T-cell (primary cell): ENCODE measurements at regions not wholly inside any gene's neighbourhood (a gene's known extent, or its start where the extent isn't known, plus 50 kb on each side); places are given as distances from the start of the nearest gene placed in this dataset.

ENCODE experiments used
- ATAC-seq, 4 experiments: fragments of 200-7000 bp in 3 of 4; fragments of 150-1000 bp in 1 of 4; cut with Tn5 transposase; replicated peaks in 1 of 4; 1 replicate in 3 of 4; 2 replicates in 1 of 4; pipeline ENCODE4 v1.10.0; 2021; ENCODE audit warnings: moderate library complexity in 3 of 4, mild to moderate bottlenecking in 2 of 4, moderate number of reproducible peaks in 1 of 4
- CTCF ChIA-PET, 2 donors: fragments of 300-600 bp; sonication (Branson Sonifier 250); formaldehyde crosslinking; loops; one replicate each; lab custom pipeline; 2022; ENCODE audit warnings: antibody characterized with exemption in 2 of 2; lab: Charles Lee
- POLR2A ChIA-PET, 2 donors: fragments of 300-600 bp; sonication (Branson Sonifier 250); formaldehyde crosslinking; loops; one replicate each; lab custom pipeline; 2022; ENCODE audit warnings: antibody characterized with exemption in 2 of 2; lab: Charles Lee
- DNase-seq, 35 experiments: peaks; one replicate each; pipeline versions ENCODE4 v3.0.0 to v3.0.0-alpha.2; 2013 to 2023
- H3K27ac ChIP-seq: one replicate; pipeline ENCODE4 v1.5.1; 2013; ENCODE audit warnings: low read length
- H3K27me3 ChIP-seq, 2 experiments: replicated peaks in 1 of 2; 1 replicate in 1 of 2; 2 replicates in 1 of 2; pipeline versions ENCODE4 v1.6.1 to v1.7.0; 2013; ENCODE audit warnings: low read length in 1 of 2, mixed read lengths in 1 of 2; ENCODE audit not compliant: control insufficient read depth in 2 of 2, insufficient read depth in 2 of 2; ENCODE audit errors: extremely low read depth in 1 of 2
- H3K36me3 ChIP-seq, 2 donors: 1 replicate in 1 of 2; 2 replicates in 1 of 2; pipeline versions ENCODE4 v1.6.1 to v1.7.0; 2013; ENCODE audit warnings: low read length in 1 of 2; ENCODE audit not compliant: control insufficient read depth in 2 of 2, insufficient read depth in 1 of 2; ENCODE audit errors: extremely low read depth in 1 of 2
- H3K4me1 ChIP-seq, 2 experiments: 1 replicate in 1 of 2; 2 replicates in 1 of 2; pipeline versions ENCODE4 v1.6.1 to v1.7.0; 2013; ENCODE audit warnings: low read length in 2 of 2, mixed read lengths in 1 of 2; ENCODE audit not compliant: insufficient read depth in 2 of 2, control insufficient read depth in 1 of 2; ENCODE audit errors: extremely low read depth in 1 of 2
- H3K4me3 ChIP-seq, 2 donors: 1 replicate in 1 of 2; 2 replicates in 1 of 2; pipeline versions ENCODE4 v1.5.1 to v1.7.0; 2013; ENCODE audit warnings: mild to moderate bottlenecking in 2 of 2, low read length in 1 of 2, moderate library complexity in 1 of 2; ENCODE audit not compliant: control insufficient read depth in 1 of 2; ENCODE audit errors: extremely low read depth in 1 of 2
- H3K9me3 ChIP-seq: 2 replicates; pipeline ENCODE4 v1.7.0; 2013
- H3K27ac Mint-ChIP-seq, 2 donors: one replicate each; pipeline ENCODE4 v1.8.0; 2020 to 2021; ENCODE audit warnings: mild to moderate bottlenecking in 2 of 2, mixed read lengths in 2 of 2
- H3K27me3 Mint-ChIP-seq, 2 donors: one replicate each; pipeline ENCODE4 v1.8.0; 2021 to 2022; ENCODE audit warnings: mixed read lengths in 2 of 2
- H3K36me3 Mint-ChIP-seq: one replicate; pipeline ENCODE4 v1.8.0; 2021; ENCODE audit warnings: mixed read lengths
- H3K4me1 Mint-ChIP-seq, 3 donors: one replicate each; pipeline ENCODE4 v1.8.0; 2020 to 2022; ENCODE audit warnings: mixed read lengths in 3 of 3, mild to moderate bottlenecking in 1 of 3
- H3K4me3 Mint-ChIP-seq, 3 donors: one replicate each; pipeline ENCODE4 v1.8.0; 2020 to 2022; ENCODE audit warnings: mild to moderate bottlenecking in 3 of 3, mixed read lengths in 3 of 3, moderate library complexity in 3 of 3
- H3K9me3 Mint-ChIP-seq, 3 donors: one replicate each; pipeline ENCODE4 v1.8.0; 2020 to 2022; ENCODE audit warnings: mixed read lengths in 3 of 3
- WGBS: methylation state at CpG from one replicate; pipeline ENCODE4 v1.1.5; 2013; ENCODE audit warnings: missing lambda C conversion rate; ENCODE audit not compliant: insufficient coverage; 5-methylcytosine and 5-hydroxymethylcytosine counted together

DNA sequence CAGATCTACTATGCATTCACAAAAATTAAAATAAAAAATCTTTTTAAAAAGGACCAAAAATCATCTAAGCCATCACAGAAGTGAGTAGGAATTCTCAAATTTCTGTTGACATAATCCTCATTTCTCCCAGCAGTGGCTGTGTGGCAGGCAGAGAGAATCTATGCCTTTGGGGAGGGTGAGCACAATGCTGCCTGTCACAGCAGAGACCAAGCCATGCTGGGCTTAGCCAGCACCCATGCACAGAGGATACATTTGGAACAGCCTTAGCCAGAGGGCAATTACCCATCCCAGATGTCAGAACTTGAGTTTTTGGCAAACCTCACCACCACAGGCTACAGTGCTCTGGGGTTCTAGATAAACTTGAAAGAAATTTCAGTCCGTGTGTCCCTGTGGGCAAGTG lies 1274.8 kb upstream of the ADGRL3 start:
- Histone ChIP-seq H3K4me1 (no peaks in the 10 kb centered on the region), H3K36me3 (no peaks in the 10 kb centered on the region), H3K4me3 (no peak overlapping the region), H3K27me3 (no peaks in the 10 kb centered on the region), H3K27ac (no peak overlapping the region), H3K9me3 (peaks cover 2% of the 10 kb centered on the region)
- no peaks in the 10 kb centered on the region for H3K4me1 Mint-ChIP-seq
- DNase-seq (no peak), ATAC-seq (no peak)
- H3K27ac Mint-ChIP-seq = no peak overlapping the region
- POLR2A ChIA-PET = no interaction called here
- WGBS = 83% methylated on average over 1 of the region's 1 CpG
- CTCF ChIA-PET = no interaction called here
- no peak overlapping the region for H3K4me3 Mint-ChIP-seq
- H3K36me3 Mint-ChIP-seq = no peaks in the 10 kb centered on the region
- H3K9me3 Mint-ChIP-seq = peaks cover 18 to 25% (median 21%) of the 10 kb centered on the region in 3 donors
- H3K27me3 Mint-ChIP-seq = no peaks in the 10 kb centered on the region

DNA sequence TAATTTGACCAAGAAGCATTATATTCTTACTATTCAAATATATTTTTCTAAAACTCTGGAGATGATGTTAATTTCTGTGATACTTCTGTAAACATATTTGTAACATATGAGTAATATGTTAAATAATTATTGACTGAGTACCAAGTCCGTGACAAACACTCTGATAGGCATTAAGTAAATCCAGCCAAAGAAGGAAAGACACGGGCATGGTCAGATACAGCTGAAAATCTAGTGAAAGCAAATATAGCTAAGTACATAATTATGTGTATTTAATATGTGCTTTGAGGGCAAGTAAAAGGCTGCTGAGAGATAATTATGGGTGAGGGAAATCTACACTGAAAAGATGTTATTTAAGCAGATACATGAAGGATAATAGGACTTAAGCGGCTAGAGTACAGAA lies 1263.6 kb upstream of the ADGRL3 start:
- Mint-ChIP-seq H3K9me3 (peaks cover 4 to 27% (median 8%) of the 10 kb centered on the region in 3 donors), H3K4me3 (no peak overlapping the region), H3K36me3 (no peaks in the 10 kb centered on the region), H3K27ac (no peak overlapping the region), H3K4me1 (no peaks in the 10 kb centered on the region), H3K27me3 (no peaks in the 10 kb centered on the region)
- ATAC-seq (no peak), DNase-seq (no peak)
- no peaks in the 10 kb centered on the region for H3K9me3 ChIP-seq
- H3K27ac ChIP-seq = no peak overlapping the region
- H3K4me1 ChIP-seq = no peaks in the 10 kb centered on the region
- H3K36me3 ChIP-seq = no peaks in the 10 kb centered on the region
- H3K4me3 ChIP-seq = no peak overlapping the region
- no peaks in the 10 kb centered on the region for H3K27me3 ChIP-seq
- no CpG with 5 or more reads among the region's 3 CpGs for WGBS
- POLR2A ChIA-PET = no interaction called here
- CTCF ChIA-PET = no interaction called here

DNA sequence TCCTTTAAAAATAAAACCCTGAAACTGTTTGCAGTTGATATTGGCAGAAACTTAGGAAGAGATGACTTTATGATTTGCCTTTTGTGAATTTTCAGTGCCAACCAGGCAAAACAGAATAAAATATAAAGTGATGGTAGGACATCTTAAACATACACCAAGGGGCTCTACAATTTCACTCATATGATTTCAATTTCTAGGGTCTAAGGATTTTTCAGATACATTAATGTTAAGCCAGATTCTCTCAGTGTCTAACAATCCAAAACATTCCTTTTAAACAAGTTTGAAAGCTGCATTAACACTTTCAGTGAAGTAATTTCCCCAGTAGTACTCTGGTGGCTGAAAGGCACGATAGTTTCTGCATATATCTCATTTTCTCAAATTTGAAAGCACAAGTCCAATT lies 1262.0 kb upstream of the ADGRL3 start:
- peaks cover 4 to 25% (median 11%) of the 10 kb centered on the region in 3 donors for H3K9me3 Mint-ChIP-seq
- H3K27me3 Mint-ChIP-seq = no peaks in the 10 kb centered on the region
- H3K4me3 Mint-ChIP-seq = no peak overlapping the region
- Histone ChIP-seq H3K36me3 (no peaks in the 10 kb centered on the region), H3K4me1 (no peaks in the 10 kb centered on the region), H3K27me3 (no peaks in the 10 kb centered on the region), H3K4me3 (no peak overlapping the region), H3K9me3 (no peaks in the 10 kb centered on the region), H3K27ac (no peak overlapping the region)
- ChIA-PET POLR2A (no interaction called here), CTCF (no interaction called here)
- DNase-seq = no peak
- no peak for ATAC-seq
- H3K36me3 Mint-ChIP-seq = no peaks in the 10 kb centered on the region
- no peak overlapping the region for H3K27ac Mint-ChIP-seq
- no CpG with 5 or more reads among the region's 1 CpG for whole genome bisulfite sequencing
- H3K4me1 Mint-ChIP-seq = no peaks in the 10 kb centered on the region

DNA sequence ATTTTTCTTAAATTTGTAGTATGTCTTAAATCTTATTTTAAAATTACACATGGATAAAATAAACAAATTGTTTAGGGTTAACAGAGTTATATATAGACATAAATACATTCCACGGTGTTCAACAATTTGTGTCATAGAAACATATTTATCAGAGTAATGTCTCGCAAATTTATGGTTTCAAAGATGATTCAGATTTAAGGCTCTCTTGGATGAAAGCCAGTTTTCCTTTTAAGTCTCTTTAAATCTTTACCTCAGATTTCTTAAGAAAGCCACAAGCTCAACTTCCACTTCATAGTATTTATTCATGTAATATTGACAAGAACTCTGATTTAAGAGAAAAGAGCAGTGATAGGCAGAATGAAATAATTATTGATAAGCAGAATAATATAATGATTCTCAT lies 1254.8 kb upstream of the ADGRL3 start:
- POLR2A ChIA-PET = no interaction called here
- H3K27ac Mint-ChIP-seq = no peak overlapping the region
- H3K36me3 ChIP-seq = no peaks in the 10 kb centered on the region
- peaks cover 19 to 40% (median 31%) of the 10 kb centered on the region in 3 donors for H3K9me3 Mint-ChIP-seq
- ATAC-seq = no peak
- H3K9me3 ChIP-seq = no peaks in the 10 kb centered on the region
- H3K4me3 ChIP-seq = no peak overlapping the region
- no peak for DNase-seq
- H3K4me3 Mint-ChIP-seq = no peak overlapping the region
- H3K27me3 ChIP-seq = no peaks in the 10 kb centered on the region
- H3K27me3 Mint-ChIP-seq = no peaks in the 10 kb centered on the region
- CTCF ChIA-PET = no interaction called here
- no CpG with 5 or more reads among the region's 2 CpGs for WGBS
- no peaks in the 10 kb centered on the region for H3K4me1 Mint-ChIP-seq
- H3K36me3 Mint-ChIP-seq = no peaks in the 10 kb centered on the region
- no peaks in the 10 kb centered on the region for H3K4me1 ChIP-seq
- no peak overlapping the region for H3K27ac ChIP-seq

DNA sequence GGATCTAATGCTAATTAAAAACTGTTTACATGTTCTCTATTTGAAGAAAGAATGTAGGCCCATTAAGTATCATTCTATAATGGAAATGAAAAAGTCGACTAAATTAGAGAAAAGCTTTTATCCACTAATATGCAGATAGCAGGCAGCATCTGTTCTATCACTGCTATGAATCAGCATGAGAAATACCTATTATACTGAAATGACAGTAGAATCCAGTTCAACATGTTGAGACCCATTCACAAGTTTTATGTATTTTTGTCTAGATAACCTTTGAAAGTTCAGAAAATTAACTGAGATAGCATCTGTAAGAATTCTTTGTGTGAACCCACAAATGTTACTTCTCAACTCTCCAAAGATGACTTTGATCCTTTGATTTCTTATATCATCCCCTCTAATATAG lies 1254.4 kb upstream of the ADGRL3 start:
- WGBS = no CpG with 5 or more reads among the region's 1 CpG
- H3K9me3 ChIP-seq = no peaks in the 10 kb centered on the region
- CTCF ChIA-PET = no interaction called here

DNA sequence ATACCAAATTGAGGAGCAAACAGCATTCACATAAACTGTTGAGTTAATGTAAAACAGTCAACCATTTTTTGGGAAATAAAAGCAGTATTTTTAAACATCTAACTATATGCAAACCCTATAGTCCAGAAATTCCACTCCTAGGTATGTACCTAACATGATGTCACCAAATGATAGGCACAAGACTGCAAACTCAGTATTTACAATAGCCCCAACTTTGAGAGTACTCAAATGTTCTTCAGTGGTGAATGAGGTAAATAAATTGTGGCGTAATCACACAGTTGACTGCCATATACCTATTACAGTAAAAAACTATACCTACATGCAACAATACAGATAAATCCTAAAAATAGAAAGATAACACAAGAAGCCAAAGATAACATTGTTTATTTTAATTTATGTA lies 1243.8 kb upstream of the ADGRL3 start:
- ATAC-seq = no peak
- Histone ChIP-seq H3K27ac (no peak overlapping the region), H3K36me3 (no peaks in the 10 kb centered on the region), H3K4me3 (no peak overlapping the region), H3K9me3 (no peaks in the 10 kb centered on the region), H3K4me1 (no peaks in the 10 kb centered on the region), H3K27me3 (no peaks in the 10 kb centered on the region)
- ChIA-PET CTCF (no interaction called here), POLR2A (no interaction called here)
- Mint-ChIP-seq H3K27ac (no peak overlapping the region), H3K4me3 (no peak overlapping the region), H3K9me3 (peaks cover 7 to 22% (median 9%) of the 10 kb centered on the region in 3 donors), H3K27me3 (no peaks in the 10 kb centered on the region), H3K36me3 (no peaks in the 10 kb centered on the region), H3K4me1 (no peaks in the 10 kb centered on the region)
- no CpG with 5 or more reads among the region's 1 CpG for WGBS
- no peak for DNase-seq

More for the DNA sequence above, 1254.4 kb upstream of the ADGRL3 start:
- no peaks in the 10 kb centered on the region for H3K27me3 Mint-ChIP-seq
- H3K4me3 Mint-ChIP-seq = no peak overlapping the region
- H3K9me3 Mint-ChIP-seq = peaks cover 19 to 40% (median 35%) of the 10 kb centered on the region in 3 donors
- H3K4me1 Mint-ChIP-seq = no peaks in the 10 kb centered on the region
- POLR2A ChIA-PET = interaction anchor here in 1 of 2 donors (0.6 kb wide), 1 partner anchor 191 kb away, joined by 3 read pairs; no protein-coding TSS in a partner anchor
- no peaks in the 10 kb centered on the region for H3K36me3 Mint-ChIP-seq
- no peaks in the 10 kb centered on the region for H3K4me1 ChIP-seq
- H3K27ac ChIP-seq = no peak overlapping the region
- H3K36me3 ChIP-seq = no peaks in the 10 kb centered on the region
- ATAC-seq = no peak
- H3K4me3 ChIP-seq = no peak overlapping the region
- H3K27me3 ChIP-seq = no peaks in the 10 kb centered on the region
- H3K27ac Mint-ChIP-seq = no peak overlapping the region
- DNase-seq = no peak

DNA sequence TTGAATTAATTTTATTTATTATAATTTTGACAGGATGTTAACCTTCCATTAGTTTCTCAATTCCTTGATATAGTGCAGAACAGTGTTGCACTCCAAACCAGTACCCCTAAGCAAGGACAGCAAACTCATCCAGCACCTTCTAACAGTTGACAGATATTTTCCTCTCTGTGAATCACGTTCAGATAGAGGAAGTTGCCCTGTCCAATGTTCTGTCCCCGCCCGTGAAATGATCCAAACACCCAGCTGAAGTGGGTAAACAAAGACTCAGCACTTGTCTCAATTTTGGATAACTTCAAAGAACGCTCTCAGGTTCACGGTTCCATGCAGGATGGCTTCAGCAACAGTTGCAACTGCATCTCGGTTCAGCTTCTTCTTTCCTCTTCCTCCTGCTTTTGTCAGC lies 1240.0 kb upstream of the ADGRL3 start:
- H3K9me3 Mint-ChIP-seq = peaks cover 6 to 14% (median 7%) of the 10 kb centered on the region in 3 donors
- H3K36me3 ChIP-seq = no peaks in the 10 kb centered on the region
- WGBS = 90% methylated on average over 5 of the region's 6 CpGs
- H3K9me3 ChIP-seq = no peaks in the 10 kb centered on the region
- H3K4me3 Mint-ChIP-seq = no peak overlapping the region
- no peaks in the 10 kb centered on the region for H3K27me3 Mint-ChIP-seq
- CTCF ChIA-PET = no interaction called here
- POLR2A ChIA-PET = no interaction called here
- no peak overlapping the region for H3K27ac ChIP-seq
- DNase-seq (no peak), ATAC-seq (no peak)
- no peak overlapping the region for H3K27ac Mint-ChIP-seq
- no peaks in the 10 kb centered on the region for H3K4me1 ChIP-seq
- H3K36me3 Mint-ChIP-seq = no peaks in the 10 kb centered on the region
- no peaks in the 10 kb centered on the region for H3K27me3 ChIP-seq
- no peaks in the 10 kb centered on the region for H3K4me1 Mint-ChIP-seq
- H3K4me3 ChIP-seq = no peak overlapping the region
